ENCODE measurements at regions not wholly inside any gene's neighbourhood (a gene's known extent, or its start where the extent isn't known, plus 50 kb on each side); places are given as distances from the start of the nearest gene placed in this dataset.
A peak's percentile ranks its signal among the peaks of the same experiment; 100 is the strongest.

GRCh38 chr2:129756276-129756675 lies 223.2 kb upstream of the RAB6C start:
- TF ChIP-seq CTCF (IDR thresholded peaks at IDR 0.05) = no peak
- H3K27me3 ChIP-seq = no peaks in the 10 kb centered on the region
- H3K4me1 ChIP-seq = no peaks in the 10 kb centered on the region
- H3K27ac ChIP-seq = no peak overlapping the region
- intact Hi-C loops (cut with DNase I) = no loop called here
- ATAC-seq (no peak), FAIRE-seq (no peak), DNase-seq (no peak)
- no peaks in the 10 kb centered on the region for H3K36me3 ChIP-seq
- 71 to 81% methylated on average over 7 of the region's 7 CpGs for WGBS, 2 donors
- H3K4me3 ChIP-seq = no peak overlapping the region
- no peaks in the 10 kb centered on the region for H3K9me3 ChIP-seq

GRCh38 chr2:129757366-129757914 lies 222.0 kb upstream of the RAB6C start:
- WGBS, 2 donors = 84 to 93% methylated on average over 9 of the region's 9 CpGs
- Histone ChIP-seq H3K36me3 (no peaks in the 10 kb centered on the region), H3K27me3 (no peaks in the 10 kb centered on the region), H3K27ac (no peak overlapping the region), H3K9me3 (no peaks in the 10 kb centered on the region), H3K4me1 (no peaks in the 10 kb centered on the region), H3K4me3 (no peak overlapping the region)
- intact Hi-C loops (cut with DNase I) = no loop called here
- FAIRE-seq = no peak
- ATAC-seq = no peak
- no peak for DNase-seq
- no peak for TF ChIP-seq CTCF (IDR thresholded peaks at IDR 0.05)

GRCh38 chr2:129757915-129758783 lies 221.3 kb upstream of the RAB6C start:
- no peaks in the 10 kb centered on the region for H3K36me3 ChIP-seq
- ATAC-seq = peak in 3 of 4 donors; percentile 48 to 60 (median 57)
- H3K9me3 ChIP-seq = no peaks in the 10 kb centered on the region
- intact Hi-C loops (cut with DNase I) = no loop called here
- no peak for DNase-seq
- TF ChIP-seq CTCF (IDR thresholded peaks at IDR 0.05) = no peak
- H3K27ac ChIP-seq = no peak overlapping the region
- 42 to 50% methylated on average over 15 of the region's 15 CpGs for WGBS, 2 donors
- no peaks in the 10 kb centered on the region for H3K4me1 ChIP-seq
- peak overlapping the region in 2 of 4 donors; percentile 0 to 35 for H3K4me3 ChIP-seq
- no peaks in the 10 kb centered on the region for H3K27me3 ChIP-seq
- FAIRE-seq = no peak

- TF ChIP-seq CTCF (IDR thresholded peaks at IDR 0.05) = no peak
- WGBS, 2 donors = 55 to 66% methylated on average over 14 of the region's 14 CpGs
- no peak overlapping the region for H3K27ac ChIP-seq
- H3K9me3 ChIP-seq = no peaks in the 10 kb centered on the region
- FAIRE-seq (no peak), ATAC-seq (peak in 3 of 4 donors; percentile 68 to 82 (median 77)), DNase-seq (peak in 2 of 6 donors; percentile 38 to 40)
- no peaks in the 10 kb centered on the region for H3K27me3 ChIP-seq
- H3K4me3 ChIP-seq = peak overlapping the region in 2 of 4 donors; percentile 0 to 35
- no peaks in the 10 kb centered on the region for H3K4me1 ChIP-seq
- H3K36me3 ChIP-seq = no peaks in the 10 kb centered on the region
- intact Hi-C loops (cut with DNase I) = no loop called here
Observed at GRCh38 chr2:129758784-129759471, 220.5 kb upstream of the RAB6C start.

All from pancreas (tissue), 10 donors.